OCI-LY1 (cell line): ENCODE measurements at regions not wholly inside any gene's neighbourhood (a gene's known extent, or its start where the extent isn't known, plus 50 kb on each side); places are given as distances from the start of the nearest gene placed in this dataset.

Source experiments
- H2AFZ ChIP-seq: fragments of 200-600 bp; sonication (generic), shearing (Covaris generic); 2 replicates; pipeline ENCODE4 v1.6.0; 2014; ENCODE audit warnings: antibody characterized with exemption, mild to moderate bottlenecking, low read length
- H3F3A ChIP-seq: fragments of 200-600 bp; sonication (generic), shearing (Covaris generic); 2 replicates; pipeline ENCODE4 v1.6.0; 2014; ENCODE audit warnings: mild to moderate bottlenecking, antibody characterized with exemption, low read length, moderate library complexity; ENCODE audit not compliant: insufficient read depth
- H3K27ac ChIP-seq: fragments of 200-600 bp; sonication (generic); 2 replicates; pipeline ENCODE4 v1.5.1; 2014; ENCODE audit warnings: low read length, mixed run types, mild to moderate bottlenecking, low read depth; ENCODE audit not compliant: poor library complexity, severe bottlenecking
- H3K27me3 ChIP-seq: fragments of 200-600 bp; sonication (generic); 2 replicates; pipeline ENCODE4 v1.6.0; 2014; ENCODE audit warnings: antibody characterized with exemption, mild to moderate bottlenecking, low read length, moderate library complexity; ENCODE audit not compliant: insufficient read depth
- H3K36me3 ChIP-seq: fragments of 200-600 bp; sonication (generic); 2 replicates; pipeline ENCODE4 v1.6.1; 2014; ENCODE audit warnings: mild to moderate bottlenecking, antibody characterized with exemption, low read length, moderate library complexity, mixed read lengths; ENCODE audit not compliant: insufficient read depth
- H3K4me1 ChIP-seq: fragments of 200-600 bp; sonication (generic); 2 replicates; pipeline ENCODE4 v1.5.1; 2014; ENCODE audit warnings: mild to moderate bottlenecking, low read length, moderate library complexity; ENCODE audit not compliant: insufficient read depth, severe bottlenecking
- H3K4me2 ChIP-seq: fragments of 200-600 bp; sonication (generic), shearing (Covaris generic); 2 replicates; pipeline ENCODE4 v1.6.1; 2014; ENCODE audit warnings: low read length
- H3K4me3 ChIP-seq: fragments of 200-600 bp; sonication (generic); 2 replicates; pipeline ENCODE4 v1.5.1; 2014; ENCODE audit warnings: low read length, low read depth, mild to moderate bottlenecking, mixed read lengths; ENCODE audit not compliant: poor library complexity, severe bottlenecking
- H3K79me2 ChIP-seq: fragments of 200-600 bp; shearing (Covaris generic); 2 replicates; pipeline ENCODE4 v1.6.1; 2016; ENCODE audit warnings: mixed run types, low read length, mixed read lengths; ENCODE audit not compliant: insufficient read depth
- H3K9ac ChIP-seq: fragments of 200-600 bp; sonication (generic), shearing (Covaris generic); 2 replicates; pipeline ENCODE4 v1.6.1; 2014; ENCODE audit warnings: mild to moderate bottlenecking, low read length, mixed read lengths
- H3K9me2 ChIP-seq: fragments of 200-600 bp; sonication (generic), shearing (Covaris generic); 2 replicates; pipeline ENCODE4 v1.6.1; 2014; ENCODE audit warnings: low read depth, mild to moderate bottlenecking, low read length, mixed read lengths
- H3K9me3 ChIP-seq: fragments of 200-600 bp; shearing (Covaris generic); 2 replicates; pipeline ENCODE4 v1.6.1; 2014; ENCODE audit warnings: low read length, mixed read lengths
- H4K20me1 ChIP-seq: fragments of 200-600 bp; sonication (generic), shearing (Covaris generic); 2 replicates; pipeline ENCODE4 v1.6.0; 2016; ENCODE audit warnings: mild to moderate bottlenecking, low read length; ENCODE audit not compliant: insufficient read depth
- EZH2 ChIP-seq: fragments of 200-600 bp; sonication (generic), shearing (Covaris generic); IDR thresholded peaks from 2 replicates; pipeline ENCODE4 v1.8.0; 2017; ENCODE audit warnings: borderline replicate concordance, mixed run types, mild to moderate bottlenecking, antibody characterized with exemption, low read length, moderate library complexity, mixed read lengths
- TF ChIP-seq, protein P1 (sequence below): fragments of 200-600 bp; sonication (generic), shearing (Covaris generic); IDR thresholded peaks from 2 replicates; pipeline ENCODE4 v1.5.1; 2017; ENCODE audit warnings: mild to moderate bottlenecking, antibody characterized with exemption, low read length, moderate library complexity, mixed read lengths

DNA sequence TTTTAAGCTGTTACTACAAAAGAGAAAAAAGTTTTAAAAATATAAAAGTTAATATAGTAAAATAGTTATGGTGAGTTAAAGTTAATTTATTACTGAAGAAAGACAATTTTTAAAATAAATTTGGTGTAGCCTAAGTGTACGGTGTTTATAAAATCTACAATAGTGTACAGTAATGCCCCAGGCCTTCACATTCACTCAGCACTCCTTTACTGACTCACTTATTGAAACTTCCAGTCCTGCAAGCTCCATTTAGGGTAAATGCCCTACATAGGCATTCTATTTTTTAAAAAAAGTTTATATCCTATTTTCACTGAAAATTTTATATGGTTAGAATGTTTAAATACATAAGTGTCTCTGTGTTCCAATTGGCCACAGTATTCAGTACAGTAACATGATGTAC is 769.5 kb upstream of the NOVA1 start:
- Histone ChIP-seq H3K27ac (no peak overlapping the region), H3K9ac (no peak overlapping the region), H3K36me3 (no peaks in the 10 kb centered on the region), H4K20me1 (no peaks in the 10 kb centered on the region), H3K4me2 (no peak overlapping the region), H3K9me2 (no peaks in the 10 kb centered on the region), H3K79me2 (no peaks in the 10 kb centered on the region), H3K4me3 (no peak overlapping the region), H3K4me1 (no peaks in the 10 kb centered on the region), H3F3A (no peaks in the 10 kb centered on the region), H3K27me3 (no peaks in the 10 kb centered on the region), H3K9me3 (no peaks in the 10 kb centered on the region), H2AFZ (no peak overlapping the region)
- TF ChIP-seq EZH2, result no peak
- TF ChIP-seq, protein P1, sequence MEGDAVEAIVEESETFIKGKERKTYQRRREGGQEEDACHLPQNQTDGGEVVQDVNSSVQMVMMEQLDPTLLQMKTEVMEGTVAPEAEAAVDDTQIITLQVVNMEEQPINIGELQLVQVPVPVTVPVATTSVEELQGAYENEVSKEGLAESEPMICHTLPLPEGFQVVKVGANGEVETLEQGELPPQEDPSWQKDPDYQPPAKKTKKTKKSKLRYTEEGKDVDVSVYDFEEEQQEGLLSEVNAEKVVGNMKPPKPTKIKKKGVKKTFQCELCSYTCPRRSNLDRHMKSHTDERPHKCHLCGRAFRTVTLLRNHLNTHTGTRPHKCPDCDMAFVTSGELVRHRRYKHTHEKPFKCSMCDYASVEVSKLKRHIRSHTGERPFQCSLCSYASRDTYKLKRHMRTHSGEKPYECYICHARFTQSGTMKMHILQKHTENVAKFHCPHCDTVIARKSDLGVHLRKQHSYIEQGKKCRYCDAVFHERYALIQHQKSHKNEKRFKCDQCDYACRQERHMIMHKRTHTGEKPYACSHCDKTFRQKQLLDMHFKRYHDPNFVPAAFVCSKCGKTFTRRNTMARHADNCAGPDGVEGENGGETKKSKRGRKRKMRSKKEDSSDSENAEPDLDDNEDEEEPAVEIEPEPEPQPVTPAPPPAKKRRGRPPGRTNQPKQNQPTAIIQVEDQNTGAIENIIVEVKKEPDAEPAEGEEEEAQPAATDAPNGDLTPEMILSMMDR, result no peak

DNA sequence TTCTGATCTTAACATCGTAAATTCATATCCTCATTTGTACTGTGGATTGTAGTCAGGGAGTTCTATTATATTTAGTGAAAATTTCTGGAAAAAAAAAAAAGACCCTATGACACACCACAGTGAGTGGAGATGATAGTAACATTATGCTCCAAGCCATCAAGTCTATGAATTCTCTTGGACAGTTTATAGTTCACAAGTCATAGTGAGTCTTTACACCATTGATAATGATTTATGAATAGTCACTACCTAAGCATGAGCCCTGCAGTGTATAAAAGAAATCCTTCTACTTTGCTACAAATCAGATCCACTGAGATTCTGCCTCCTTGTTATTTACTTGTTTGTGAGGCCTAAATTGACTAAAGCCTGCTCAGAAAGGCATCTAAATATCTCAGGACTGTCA is 772.2 kb upstream of the NOVA1 start:
- Histone ChIP-seq H3K4me2 (no peak overlapping the region), H2AFZ (no peak overlapping the region), H3K9me3 (no peaks in the 10 kb centered on the region), H3K4me3 (no peak overlapping the region), H3K27me3 (no peaks in the 10 kb centered on the region), H3K27ac (no peak overlapping the region), H4K20me1 (no peaks in the 10 kb centered on the region), H3K36me3 (no peaks in the 10 kb centered on the region), H3K9ac (no peak overlapping the region), H3K79me2 (no peaks in the 10 kb centered on the region), H3F3A (no peaks in the 10 kb centered on the region), H3K4me1 (no peaks in the 10 kb centered on the region), H3K9me2 (no peaks in the 10 kb centered on the region)
- TF ChIP-seq, protein P1, result no peak
- TF ChIP-seq EZH2, result no peak

DNA sequence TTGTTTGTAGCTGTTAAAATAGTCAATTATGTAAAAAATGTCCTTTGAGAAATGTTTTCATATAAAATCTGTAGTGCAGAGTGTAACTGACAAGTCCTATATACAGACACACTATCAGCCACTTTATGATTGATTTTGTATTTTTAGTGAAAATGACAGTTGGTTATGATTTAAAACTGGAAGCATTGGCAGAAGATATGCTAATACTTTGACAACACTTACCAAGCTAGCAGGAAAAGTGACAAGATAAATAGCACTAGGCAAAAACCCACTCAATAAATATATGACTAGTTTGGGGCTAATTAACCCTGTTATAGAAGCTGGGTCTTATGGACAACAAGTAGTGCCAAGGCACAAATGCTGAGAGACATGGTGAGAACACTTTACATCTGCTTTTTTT is 772.9 kb upstream of the NOVA1 start:
- Histone ChIP-seq H3K4me3 (no peak overlapping the region), H3K36me3 (no peaks in the 10 kb centered on the region), H4K20me1 (no peaks in the 10 kb centered on the region), H2AFZ (no peak overlapping the region), H3K9me2 (no peaks in the 10 kb centered on the region), H3K27ac (no peak overlapping the region), H3F3A (no peaks in the 10 kb centered on the region), H3K4me1 (no peaks in the 10 kb centered on the region), H3K79me2 (no peaks in the 10 kb centered on the region), H3K27me3 (no peaks in the 10 kb centered on the region), H3K4me2 (no peak overlapping the region), H3K9ac (no peak overlapping the region), H3K9me3 (no peaks in the 10 kb centered on the region)
- TF ChIP-seq EZH2, result no peak
- TF ChIP-seq, protein P1, result no peak
